ENCODE measurements at regions not wholly inside any gene's neighbourhood (a gene's known extent, or its start where the extent isn't known, plus 50 kb on each side); places are given as distances from the start of the nearest gene placed in this dataset.

- ChIA-PET CTCF (interaction anchor here (1.8 to 2.0 kb wide), 2 partner anchors 9 to 95 kb away, joined by 3 to 5 read pairs; no protein-coding TSS in a partner anchor), POLR2A (no interaction called here)
- no peak for TF ChIP-seq CTCF (IDR thresholded peaks at IDR 0.05; ENCODE audit: control extremely low read depth, extremely low read depth, low read depth, missing control alignments)
- DNase-seq (ENCODE audit: extremely low spot score), result no peak
Measured at GRCh38 chr6:132868057-132868456, 53.7 kb downstream of the RPS12 start.

DNA sequence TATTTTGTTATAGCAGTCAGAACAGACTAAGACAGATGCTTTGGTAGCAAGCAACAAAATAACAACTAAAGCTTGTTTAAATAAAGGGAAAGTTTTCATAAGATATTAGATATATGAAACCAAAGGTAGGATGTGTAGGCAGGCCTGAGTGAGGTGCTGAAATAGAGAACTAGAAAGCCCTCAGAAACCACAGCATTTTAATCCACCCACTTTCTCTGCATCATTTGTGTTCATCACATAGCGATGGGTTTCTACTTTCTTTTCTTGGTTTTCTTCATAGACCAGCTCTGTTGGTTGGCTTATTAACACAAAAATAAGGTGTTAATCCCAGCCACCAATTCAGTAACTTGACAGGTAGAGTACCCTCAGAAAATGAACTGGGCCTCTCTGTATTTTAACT is 58.6 kb downstream of the RPS12 start:
- ChIA-PET CTCF (interaction anchor here (0.9 kb wide), 1 partner anchor 88 kb away, joined by 3 read pairs; no protein-coding TSS in a partner anchor), POLR2A (no interaction called here)
- peak; percentile 52 for DNase-seq (ENCODE audit: extremely low spot score)
- TF ChIP-seq CTCF (IDR thresholded peaks at IDR 0.05; ENCODE audit: control extremely low read depth, extremely low read depth, low read depth, missing control alignments), result no peak

- DNase-seq (ENCODE audit: extremely low spot score), result no peak
- TF ChIP-seq CTCF (IDR thresholded peaks at IDR 0.05; ENCODE audit: control extremely low read depth, extremely low read depth, low read depth, missing control alignments), result no peak
- CTCF ChIA-PET, result interaction anchor here (1.4 to 1.6 kb wide), 2 partner anchors 10 to 74 kb away, joined by 3 to 5 read pairs; no protein-coding TSS in a partner anchor
- POLR2A ChIA-PET, result no interaction called here
Measured at GRCh38 chr6:132877003-132877402, 62.6 kb downstream of the RPS12 start.

DNA sequence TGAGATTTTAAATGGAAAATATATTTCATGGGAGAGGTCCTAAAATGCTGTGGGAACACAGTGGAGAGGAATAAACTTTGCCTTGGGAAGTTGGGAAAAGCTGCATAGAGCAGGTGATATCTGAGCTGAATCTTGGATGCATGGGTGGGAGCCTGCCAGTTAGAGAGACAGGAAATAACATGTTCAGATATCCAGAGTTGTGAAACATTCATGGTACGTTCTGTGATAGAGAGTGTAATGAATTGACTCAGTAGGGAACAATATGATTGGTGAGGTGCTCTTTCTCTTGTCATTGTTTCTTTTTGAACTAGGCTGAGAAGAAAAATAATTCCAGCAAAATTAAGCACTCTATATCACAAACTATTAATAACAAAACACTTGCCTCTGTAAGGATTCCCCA is 72.8 kb downstream of the RPS12 start:
- ChIA-PET CTCF (no interaction called here), POLR2A (no interaction called here)
- no peak for TF ChIP-seq CTCF (IDR thresholded peaks at IDR 0.05; ENCODE audit: control extremely low read depth, extremely low read depth, low read depth, missing control alignments)
- no peak for DNase-seq (ENCODE audit: extremely low spot score)

GRCh38 chr6:132888701-132889100 is 74.3 kb downstream of the RPS12 start:
- ChIA-PET CTCF (no interaction called here), POLR2A (no interaction called here)
- no peak for DNase-seq (ENCODE audit: extremely low spot score)
- no peak for TF ChIP-seq CTCF (IDR thresholded peaks at IDR 0.05; ENCODE audit: control extremely low read depth, extremely low read depth, low read depth, missing control alignments)

DNA sequence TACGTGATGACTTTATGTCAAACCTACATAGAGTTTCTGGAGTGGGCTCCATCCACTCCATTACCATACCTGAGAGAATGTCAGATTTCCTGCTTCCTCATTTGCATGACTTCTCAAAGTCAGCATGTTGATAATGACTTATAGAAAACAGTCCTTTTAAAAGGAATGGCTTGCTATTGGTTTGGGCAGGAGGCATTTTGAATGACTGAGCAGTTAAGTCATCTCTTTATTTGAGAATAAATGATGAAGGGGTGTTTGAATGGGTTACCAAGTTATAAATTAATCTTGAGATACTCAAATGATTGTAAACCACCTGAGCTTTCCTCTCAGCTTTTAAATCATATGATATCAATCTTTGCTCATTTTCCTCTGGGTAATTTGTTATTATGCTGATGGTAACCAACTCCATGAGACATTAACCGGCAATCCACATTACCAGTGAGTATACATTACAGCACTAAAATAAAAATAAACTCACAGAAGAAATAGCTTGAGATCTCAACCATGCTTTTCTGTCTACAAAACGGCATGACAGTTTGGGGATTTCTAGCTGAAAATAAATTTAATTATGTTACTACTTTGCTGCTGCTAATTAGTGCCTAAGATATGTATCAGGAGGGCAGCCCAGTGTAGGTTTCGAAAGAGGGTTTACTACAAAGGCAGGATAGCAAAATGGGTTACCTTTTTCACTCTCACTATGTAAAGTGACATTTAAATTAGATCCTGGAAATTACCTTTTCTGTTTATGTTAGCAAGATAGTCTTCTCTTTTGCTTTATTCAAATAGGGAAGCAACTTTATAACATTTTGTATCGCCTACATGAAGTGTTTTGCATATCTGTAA is 78.8 kb downstream of the RPS12 start:
- ChIA-PET POLR2A (no interaction called here), CTCF (no interaction called here)
- no peak for TF ChIP-seq CTCF (IDR thresholded peaks at IDR 0.05; ENCODE audit: control extremely low read depth, extremely low read depth, low read depth, missing control alignments)
- DNase-seq (ENCODE audit: extremely low spot score), result no peak

Measured in GM10248 (cell line).